Rectal smooth muscle tissue (tissue), 1 donor: ENCODE measurements at regions not wholly inside any gene's neighbourhood (a gene's known extent, or its start where the extent isn't known, plus 50 kb on each side); places are given as distances from the start of the nearest gene placed in this dataset.
A peak's percentile ranks its signal among the peaks of the same experiment; 100 is the strongest.
"Not testable (repeated sequence)": the region's sequence is repeated elsewhere in the genome, so short reads cannot be mapped to it uniquely, and the experiment has no call there.

Experiments used
- H3K27ac ChIP-seq: one replicate; pipeline ENCODE4 v1.7.0; 2013; ENCODE audit warnings: low read depth, low read length, inconsistent platforms
- H3K27me3 ChIP-seq: one replicate; pipeline ENCODE4 v1.7.0; 2013; ENCODE audit warnings: low read length; ENCODE audit not compliant: control insufficient read depth, insufficient read depth
- H3K36me3 ChIP-seq: one replicate; pipeline ENCODE4 v1.7.0; 2013; ENCODE audit warnings: low read length; ENCODE audit not compliant: control insufficient read depth, insufficient read depth
- H3K4me1 ChIP-seq: one replicate; pipeline ENCODE4 v1.7.0; 2013; ENCODE audit warnings: low read length; ENCODE audit not compliant: control insufficient read depth, insufficient read depth
- H3K4me3 ChIP-seq: one replicate; pipeline ENCODE4 v1.7.0; 2013; ENCODE audit warnings: low read length
- H3K9ac ChIP-seq: one replicate; pipeline ENCODE4 v1.7.0; 2013; ENCODE audit warnings: low read length

- H3K27me3 ChIP-seq: no peaks in the 10 kb centered on the region
- H3K9ac ChIP-seq: no peak overlapping the region
- H3K36me3 ChIP-seq: no peaks in the 10 kb centered on the region
- no peak overlapping the region for H3K4me3 ChIP-seq
- no peaks in the 10 kb centered on the region for H3K4me1 ChIP-seq
- no peak overlapping the region for H3K27ac ChIP-seq
Measured at GRCh38 chr14:46596236-46596635, 55.3 kb downstream of the RPL10L start.

- no peak overlapping the region for H3K27ac ChIP-seq
- no peaks in the 10 kb centered on the region for H3K36me3 ChIP-seq
- H3K4me1 ChIP-seq: no peaks in the 10 kb centered on the region
- no peak overlapping the region for H3K9ac ChIP-seq
- no peak overlapping the region for H3K4me3 ChIP-seq
- no peaks in the 10 kb centered on the region for H3K27me3 ChIP-seq
Measured at GRCh38 chr14:46582826-46583225, 68.8 kb downstream of the RPL10L start.

- H3K9ac ChIP-seq: no peak overlapping the region
- H3K27ac ChIP-seq: no peak overlapping the region
- no peaks in the 10 kb centered on the region for H3K4me1 ChIP-seq
- no peaks in the 10 kb centered on the region for H3K27me3 ChIP-seq
- no peaks in the 10 kb centered on the region for H3K36me3 ChIP-seq
- no peak overlapping the region for H3K4me3 ChIP-seq
Measured at GRCh38 chr14:46581036-46581671, 70.4 kb downstream of the RPL10L start.

GRCh38 chr14:46574978-46575375 is 76.6 kb downstream of the RPL10L start:
- no peaks in the 10 kb centered on the region for H3K4me1 ChIP-seq
- no peaks in the 10 kb centered on the region for H3K36me3 ChIP-seq
- no peak overlapping the region for H3K9ac ChIP-seq
- no peak overlapping the region for H3K27ac ChIP-seq
- H3K4me3 ChIP-seq: no peak overlapping the region
- no peaks in the 10 kb centered on the region for H3K27me3 ChIP-seq

- Histone ChIP-seq H3K27ac (no peak overlapping the region), H3K9ac (no peak overlapping the region), H3K4me3 (no peak overlapping the region), H3K27me3 (no peaks in the 10 kb centered on the region), H3K36me3 (no peaks in the 10 kb centered on the region), H3K4me1 (no peaks in the 10 kb centered on the region)
Measured at GRCh38 chr14:46574221-46574977, 77.2 kb downstream of the RPL10L start.

GRCh38 chr14:46573498-46573897 is 78.1 kb downstream of the RPL10L start:
- H3K4me3 ChIP-seq: no peak overlapping the region
- no peaks in the 10 kb centered on the region for H3K4me1 ChIP-seq
- no peaks in the 10 kb centered on the region for H3K36me3 ChIP-seq
- no peak overlapping the region for H3K9ac ChIP-seq
- H3K27me3 ChIP-seq: no peaks in the 10 kb centered on the region
- no peak overlapping the region for H3K27ac ChIP-seq

- H3K36me3 ChIP-seq: no peaks in the 10 kb centered on the region
- no peaks in the 10 kb centered on the region for H3K4me1 ChIP-seq
- no peak overlapping the region for H3K4me3 ChIP-seq
- H3K27ac ChIP-seq: no peak overlapping the region
- no peak overlapping the region for H3K9ac ChIP-seq
- no peaks in the 10 kb centered on the region for H3K27me3 ChIP-seq
Measured at GRCh38 chr14:46571970-46572369, 79.6 kb downstream of the RPL10L start.

GRCh38 chr14:46568161-46568560 is 83.4 kb downstream of the RPL10L start:
- not testable (repeated sequence) for H3K36me3 ChIP-seq, H3K27ac ChIP-seq, H3K9ac ChIP-seq, H3K27me3 ChIP-seq, H3K4me1 ChIP-seq, H3K4me3 ChIP-seq

- Histone ChIP-seq H3K9ac (no peak overlapping the region), H3K27me3 (no peaks in the 10 kb centered on the region), H3K4me1 (no peaks in the 10 kb centered on the region), H3K27ac (no peak overlapping the region), H3K36me3 (no peaks in the 10 kb centered on the region), H3K4me3 (no peak overlapping the region)
Measured at GRCh38 chr14:46550836-46551235, 100.7 kb downstream of the RPL10L start.

GRCh38 chr14:46540986-46541385 is 110.6 kb downstream of the RPL10L start:
- Histone ChIP-seq H3K27ac (no peak overlapping the region), H3K36me3 (no peaks in the 10 kb centered on the region), H3K9ac (no peak overlapping the region), H3K4me1 (no peaks in the 10 kb centered on the region), H3K4me3 (no peak overlapping the region), H3K27me3 (no peaks in the 10 kb centered on the region)

- H3K4me3 ChIP-seq: no peak overlapping the region
- no peaks in the 10 kb centered on the region for H3K36me3 ChIP-seq
- no peak overlapping the region for H3K27ac ChIP-seq
- no peak overlapping the region for H3K9ac ChIP-seq
- no peaks in the 10 kb centered on the region for H3K27me3 ChIP-seq
- no peaks in the 10 kb centered on the region for H3K4me1 ChIP-seq
Measured at GRCh38 chr14:46519121-46519520, 132.5 kb downstream of the RPL10L start.

GRCh38 chr14:46508752-46509151 is 142.8 kb downstream of the RPL10L start:
- not testable (repeated sequence) for H3K4me1 ChIP-seq, H3K4me3 ChIP-seq, H3K36me3 ChIP-seq, H3K9ac ChIP-seq, H3K27me3 ChIP-seq, H3K27ac ChIP-seq

- peak overlapping the region; percentile 3 for H3K27ac ChIP-seq
- no peak overlapping the region for H3K9ac ChIP-seq
- no peaks in the 10 kb centered on the region for H3K36me3 ChIP-seq
- H3K4me3 ChIP-seq: no peak overlapping the region
- H3K4me1 ChIP-seq: no peaks in the 10 kb centered on the region
- no peaks in the 10 kb centered on the region for H3K27me3 ChIP-seq
Measured at GRCh38 chr14:46499521-46499920, 152.1 kb downstream of the RPL10L start.
